SK-N-SH (cell line): ENCODE measurements at regions not wholly inside any gene's neighbourhood (a gene's known extent, or its start where the extent isn't known, plus 50 kb on each side); places are given as distances from the start of the nearest gene placed in this dataset.

Source experiments
- CTCF ChIA-PET: fragments of 300-600, 350-600 bp; formaldehyde crosslinking; extraction: SDS; loops from one replicate; lab custom pipeline; 2021; lab: Yijun Ruan, JAX
- POLR2A ChIA-PET: fragments of 350-600 bp; sonication (Branson Sonifier 250); formaldehyde crosslinking; extraction: SDS; loops from one replicate; lab custom pipeline; 2020; ENCODE audit warnings: antibody characterized with exemption, inconsistent platforms; lab: Yijun Ruan, JAX
- DNase-seq: peaks from one replicate; pipeline ENCODE4 v3.0.0; 2012
- H2AFZ ChIP-seq: fragments of 200-600 bp; sonication (generic); 2 replicates; pipeline ENCODE4 v1.8.1; 2016; ENCODE audit warnings: antibody characterized with exemption, mild to moderate bottlenecking, low read depth
- H3F3A ChIP-seq: fragments of 200-600 bp; sonication (generic); replicated peaks from 2 replicates; pipeline ENCODE3; 2016; ENCODE audit warnings: antibody characterized with exemption, mild to moderate bottlenecking; ENCODE audit not compliant: insufficient read depth
- H3K27ac ChIP-seq, 2 experiments: fragments of 200-500 bp in 1 of 2; fragments of 200-600 bp in 1 of 2; sonication (Bioruptor generic) in 1 of 2; sonication (generic), shearing (Covaris generic) in 1 of 2; 2 replicates each; pipeline versions ENCODE4 v1.5.1 to v1.6.1; 2014 to 2016; ENCODE audit warnings: low read depth in 2 of 2, inconsistent platforms in 1 of 2, low read length in 1 of 2, mild to moderate bottlenecking in 1 of 2, mixed read lengths in 1 of 2
- H3K27me3 ChIP-seq: fragments of 200-600 bp; sonication (generic), shearing (Covaris generic); 2 replicates; pipeline ENCODE4 v1.6.1; 2016; ENCODE audit warnings: mixed run types; ENCODE audit not compliant: insufficient read depth
- H3K36me3 ChIP-seq, 2 experiments: fragments of 200-500 bp in 1 of 2; fragments of 200-600 bp in 1 of 2; sonication (Bioruptor generic) in 1 of 2; sonication (generic) in 1 of 2; replicated peaks in 1 of 2; 2 replicates each; pipeline versions ENCODE3 to v1.5.1; 2014 to 2016; ENCODE audit warnings: low read length in 1 of 2, mild to moderate bottlenecking in 1 of 2; ENCODE audit not compliant: insufficient read depth in 2 of 2, control insufficient read depth in 1 of 2
- H3K4me1 ChIP-seq, 2 experiments: fragments of 200-500 bp in 1 of 2; fragments of 200-600 bp in 1 of 2; sonication (Bioruptor generic) in 1 of 2; sonication (generic), shearing (Covaris generic) in 1 of 2; 2 replicates each; pipeline versions ENCODE4 v1.5.1 to v1.6.1; 2014 to 2016; ENCODE audit warnings: low read depth in 1 of 2, low read length in 1 of 2, mixed run types in 1 of 2; ENCODE audit not compliant: insufficient read depth in 2 of 2, control insufficient read depth in 1 of 2
- H3K4me2 ChIP-seq: fragments of 200-600 bp; sonication (generic), shearing (Covaris generic); 2 replicates; pipeline ENCODE4 v1.6.1; 2017; ENCODE audit warnings: mixed run types
- H3K4me3 ChIP-seq, 2 experiments: fragments of 200-500 bp in 1 of 2; fragments of 200-600 bp in 1 of 2; sonication (Bioruptor generic) in 1 of 2; sonication (generic), shearing (Covaris generic) in 1 of 2; 2 replicates each; pipeline versions ENCODE4 v1.5.1 to v1.8.1; 2014 to 2016; ENCODE audit warnings: low read depth in 2 of 2, inconsistent platforms in 1 of 2, low read length in 1 of 2, mild to moderate bottlenecking in 1 of 2, mixed read lengths in 1 of 2, moderate library complexity in 1 of 2
- H3K79me2 ChIP-seq: fragments of 200-600 bp; sonication (generic); 2 replicates; pipeline ENCODE4 v1.8.1; 2017; ENCODE audit warnings: mild to moderate bottlenecking; ENCODE audit not compliant: insufficient read depth
- H3K9ac ChIP-seq: fragments of 200-600 bp; sonication (generic); 2 replicates; pipeline ENCODE4 v1.6.1; 2017; ENCODE audit warnings: mixed run types
- H3K9me2 ChIP-seq: fragments of 200-600 bp; sonication (generic); 2 replicates; pipeline ENCODE4 v1.6.1; 2017; ENCODE audit warnings: mixed run types
- H3K9me3 ChIP-seq: fragments of 200-600 bp; sonication (generic); 2 replicates; pipeline ENCODE4 v1.6.1; 2017; ENCODE audit warnings: mixed run types, mild to moderate bottlenecking, moderate library complexity
- H4K20me1 ChIP-seq: fragments of 200-600 bp; sonication (generic); 2 replicates; pipeline ENCODE4 v1.6.1; 2017; ENCODE audit warnings: mild to moderate bottlenecking, mixed run types; ENCODE audit not compliant: insufficient read depth
- ELF1 ChIP-seq: IDR thresholded peaks from 2 replicates; pipeline ENCODE4 v1.4.0; 2012
- FOSL2 ChIP-seq: IDR thresholded peaks from 2 replicates; pipeline ENCODE4 v1.4.0; 2012; ENCODE audit warnings: low read depth, mild to moderate bottlenecking, moderate library complexity, borderline replicate concordance
- GATA2 ChIP-seq: sonication (generic); formaldehyde crosslinking; IDR thresholded peaks from 2 replicates; pipeline ENCODE4 v1.5.0; 2020; ENCODE audit warnings: mild to moderate bottlenecking, missing genetic modification reagents
- MEF2A ChIP-seq: IDR thresholded peaks from 2 replicates; pipeline ENCODE4 v1.4.0; 2012; ENCODE audit warnings: low read depth, borderline replicate concordance
- SMC3 ChIP-seq: IDR thresholded peaks from 2 replicates; pipeline ENCODE4 v1.6.1; 2012; ENCODE audit warnings: low read depth, low read length, improper control_type of control experiment
- TCF12 ChIP-seq: IDR thresholded peaks from 2 replicates; pipeline ENCODE4 v1.4.0; 2012
- TEAD4 ChIP-seq: IDR thresholded peaks from 2 replicates; pipeline ENCODE4 v1.4.0; 2012; ENCODE audit warnings: mild to moderate bottlenecking, borderline replicate concordance; ENCODE audit not compliant: insufficient read depth
- WGBS: methylation state at CpG from one replicate; pipeline ENCODE4 v1.1.6; 2017; ENCODE audit warnings: low lambda C conversion rate; 5-methylcytosine and 5-hydroxymethylcytosine counted together
- TF ChIP-seq, protein P1 (sequence below): fragments of 150-350 bp; IDR thresholded peaks from 2 replicates; pipeline ENCODE4 v1.6.1; 2017; ENCODE audit warnings: antibody characterized with exemption, low read length, low read depth, borderline replicate concordance
- TF ChIP-seq, protein P2 (sequence below): IDR thresholded peaks from 2 replicates; pipeline ENCODE4 v1.4.0; 2012; ENCODE audit warnings: low read depth, borderline replicate concordance
- TF ChIP-seq, protein P3 (sequence below): IDR thresholded peaks from 2 replicates; pipeline ENCODE4 v1.6.1; 2012; ENCODE audit warnings: mild to moderate bottlenecking, low read depth, low read length, moderate library complexity

DNA sequence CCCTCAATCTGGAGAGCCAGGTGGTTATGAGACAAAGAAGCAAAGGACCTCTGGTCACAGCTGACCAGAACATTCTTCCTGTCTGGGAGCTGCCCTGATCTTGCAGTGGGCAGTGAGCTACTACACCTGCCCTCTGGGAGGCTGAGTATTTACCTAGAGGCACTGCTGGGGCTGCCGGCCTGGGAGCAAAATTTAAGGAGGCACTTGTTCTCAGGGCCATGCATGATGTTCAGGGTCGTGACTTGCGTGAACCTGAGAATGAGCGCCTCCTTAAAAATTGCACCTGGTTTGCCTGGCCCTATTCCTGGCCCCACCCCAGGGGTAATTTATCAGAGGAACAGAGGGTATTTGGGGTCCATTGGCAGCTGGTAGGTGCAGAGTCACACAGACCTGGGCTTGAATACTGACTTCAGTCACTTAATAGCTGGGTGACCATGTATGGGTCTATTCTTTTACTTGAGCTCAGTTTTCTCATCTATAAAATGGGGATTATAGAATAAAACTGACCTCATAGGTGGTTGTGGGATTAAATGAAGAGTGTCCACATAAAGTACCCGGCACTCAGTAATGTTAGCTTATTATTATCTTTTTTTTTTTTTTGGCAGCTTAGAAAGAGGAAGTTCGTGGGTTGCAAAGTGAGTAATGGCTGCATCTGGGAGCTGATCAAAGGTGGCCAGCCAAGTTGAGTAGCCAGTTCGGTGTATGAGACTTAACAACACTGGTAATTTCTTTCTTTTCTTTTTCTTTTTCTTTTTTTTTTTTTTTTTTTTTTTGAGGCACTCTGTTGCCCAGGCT is 107.4 kb upstream of the MED13L start:
- 67% methylated on average over 6 of the region's 7 CpGs for WGBS
- H3K9me2 ChIP-seq = no peaks in the 10 kb centered on the region
- no peaks in the 10 kb centered on the region for H4K20me1 ChIP-seq
- H2AFZ ChIP-seq = no peak overlapping the region
- no peaks in the 10 kb centered on the region for H3K9me3 ChIP-seq
- ChIA-PET POLR2A (no interaction called here), CTCF (interaction anchor here (1.3 kb wide), 1 partner anchor 109 kb away, joined by 4 read pairs; no protein-coding TSS in a partner anchor)
- H3K79me2 ChIP-seq = peaks cover 39% of the 10 kb centered on the region
- H3K4me3 ChIP-seq = peak overlapping the region in 1 of 2 experiments; percentile 15; a peak in 1 of 4 replicates
- H3K27me3 ChIP-seq = no peaks in the 10 kb centered on the region
- no peak for TF ChIP-seq ELF1
- DNase-seq = no peak
- H3K36me3 ChIP-seq = peaks cover 0 to 18% of the 10 kb centered on the region in 2 experiments
- peak overlapping the region; percentile 75; the same call in 1 of the 2 replicates for H3K9ac ChIP-seq
- peaks cover 0 to 36% of the 10 kb centered on the region in 2 experiments; a peak in 3 of 4 replicates for H3K4me1 ChIP-seq
- peak overlapping the region; percentile 68 for H3K4me2 ChIP-seq
- peak overlapping the region in 1 of 2 experiments; percentile 99; a peak in 2 of 4 replicates for H3K27ac ChIP-seq
- H3F3A ChIP-seq = peaks cover 63% of the 10 kb centered on the region

DNA sequence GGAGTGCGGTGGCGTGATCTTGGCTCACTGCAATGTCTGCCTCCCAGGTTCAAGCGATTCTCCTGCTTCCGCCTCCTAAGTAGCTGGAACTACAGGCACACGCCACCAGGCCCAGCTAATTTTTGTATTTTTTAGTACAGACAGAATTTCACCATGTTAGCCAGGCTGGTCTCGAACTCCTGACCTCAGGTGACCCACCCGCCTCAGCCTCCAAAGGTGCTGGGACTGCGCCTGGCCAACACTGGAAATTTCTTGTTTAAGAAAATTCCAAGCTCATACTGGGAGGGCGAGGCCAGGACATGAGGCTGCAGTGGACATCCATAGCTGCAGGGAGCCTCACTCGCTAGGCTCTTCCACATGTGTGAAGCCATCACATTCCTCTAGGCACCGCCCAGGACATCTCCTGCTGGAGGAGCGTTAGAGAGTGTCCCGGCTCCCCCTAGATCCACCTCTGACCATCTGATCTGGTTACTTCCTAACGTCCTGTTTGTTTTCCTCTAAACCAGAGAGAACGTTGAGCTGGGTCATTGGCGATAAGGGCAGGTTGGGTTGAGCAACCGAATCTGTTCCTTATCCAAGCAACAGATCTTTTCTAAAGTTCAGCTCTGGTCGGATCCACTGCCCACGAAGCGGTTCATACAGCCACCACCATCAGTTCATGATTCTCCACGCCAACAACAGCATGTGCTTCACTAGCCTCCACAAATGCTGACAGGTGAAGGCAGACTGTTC is 108.2 kb upstream of the MED13L start:
- Histone ChIP-seq H3K9me2 (no peaks in the 10 kb centered on the region), H4K20me1 (no peaks in the 10 kb centered on the region), H3K4me1 (peaks cover 0 to 36% of the 10 kb centered on the region in 2 experiments; a peak in 3 of 4 replicates), H2AFZ (no peak overlapping the region), H3K4me3 (no peak overlapping the region), H3K27ac (peak overlapping the region in 1 of 2 experiments; percentile 99; a peak in 1 of 4 replicates), H3K79me2 (peaks cover 42% of the 10 kb centered on the region), H3F3A (peaks cover 64% of the 10 kb centered on the region), H3K9me3 (no peaks in the 10 kb centered on the region), H3K9ac (no peak overlapping the region), H3K4me2 (no peak overlapping the region), H3K36me3 (peaks cover 0 to 20% of the 10 kb centered on the region in 2 experiments), H3K27me3 (no peaks in the 10 kb centered on the region)
- CTCF ChIA-PET = interaction anchor here (1.3 kb wide), 1 partner anchor 109 kb away, joined by 4 read pairs; no protein-coding TSS in a partner anchor
- WGBS = 92% methylated on average over 21 of the region's 21 CpGs
- TF ChIP-seq ELF1 (no peak), GATA2 (CRISPR knock-in tag) (no peak)
- no peak for DNase-seq
- POLR2A ChIA-PET = no interaction called here

DNA sequence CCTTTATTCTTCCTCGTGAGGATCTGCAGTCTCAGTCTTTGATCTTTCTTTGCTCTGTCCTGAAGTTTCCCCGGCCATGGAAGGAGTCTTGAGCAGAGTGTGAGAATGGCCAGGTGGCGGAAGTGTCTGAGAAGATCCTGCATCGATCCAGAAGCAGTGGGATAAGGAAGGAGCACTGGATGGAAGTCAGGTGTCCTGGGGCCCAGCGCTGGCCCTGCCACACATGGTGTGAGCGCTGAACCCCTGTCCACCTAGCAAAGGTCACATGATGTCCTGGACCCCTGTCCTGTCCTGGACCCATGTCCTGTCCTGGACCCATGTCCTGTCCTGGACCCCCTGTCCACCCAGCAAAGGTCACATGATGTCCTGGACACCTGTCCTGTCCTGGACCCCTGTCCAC is 111.8 kb upstream of the MED13L start:
- peak overlapping the region; percentile 40; the same call in 1 of the 2 replicates for H3K9ac ChIP-seq
- H3F3A ChIP-seq = peaks cover 38% of the 10 kb centered on the region
- H4K20me1 ChIP-seq = no peaks in the 10 kb centered on the region
- no peaks in the 10 kb centered on the region for H3K9me3 ChIP-seq
- peaks cover 38% of the 10 kb centered on the region for H3K79me2 ChIP-seq
- peak overlapping the region; percentile 55 for H3K4me2 ChIP-seq
- peaks cover 0 to 30% of the 10 kb centered on the region in 2 experiments for H3K36me3 ChIP-seq
- H3K27ac ChIP-seq = peak overlapping the region in 1 of 2 experiments; percentile 97; a peak in 2 of 4 replicates
- no peaks in the 10 kb centered on the region for H3K27me3 ChIP-seq
- ChIA-PET CTCF (no interaction called here), POLR2A (no interaction called here)
- TF ChIP-seq MEF2A (no peak), SMC3 (no peak), TEAD4 (no peak), FOSL2 (no peak), TCF12 (no peak)
- TF ChIP-seq, protein P1, sequence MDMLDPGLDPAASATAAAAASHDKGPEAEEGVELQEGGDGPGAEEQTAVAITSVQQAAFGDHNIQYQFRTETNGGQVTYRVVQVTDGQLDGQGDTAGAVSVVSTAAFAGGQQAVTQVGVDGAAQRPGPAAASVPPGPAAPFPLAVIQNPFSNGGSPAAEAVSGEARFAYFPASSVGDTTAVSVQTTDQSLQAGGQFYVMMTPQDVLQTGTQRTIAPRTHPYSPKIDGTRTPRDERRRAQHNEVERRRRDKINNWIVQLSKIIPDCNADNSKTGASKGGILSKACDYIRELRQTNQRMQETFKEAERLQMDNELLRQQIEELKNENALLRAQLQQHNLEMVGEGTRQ = no peak
- TF ChIP-seq, protein P2, sequence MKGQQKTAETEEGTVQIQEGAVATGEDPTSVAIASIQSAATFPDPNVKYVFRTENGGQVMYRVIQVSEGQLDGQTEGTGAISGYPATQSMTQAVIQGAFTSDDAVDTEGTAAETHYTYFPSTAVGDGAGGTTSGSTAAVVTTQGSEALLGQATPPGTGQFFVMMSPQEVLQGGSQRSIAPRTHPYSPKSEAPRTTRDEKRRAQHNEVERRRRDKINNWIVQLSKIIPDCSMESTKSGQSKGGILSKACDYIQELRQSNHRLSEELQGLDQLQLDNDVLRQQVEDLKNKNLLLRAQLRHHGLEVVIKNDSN = no peak
- TF ChIP-seq, protein P3, sequence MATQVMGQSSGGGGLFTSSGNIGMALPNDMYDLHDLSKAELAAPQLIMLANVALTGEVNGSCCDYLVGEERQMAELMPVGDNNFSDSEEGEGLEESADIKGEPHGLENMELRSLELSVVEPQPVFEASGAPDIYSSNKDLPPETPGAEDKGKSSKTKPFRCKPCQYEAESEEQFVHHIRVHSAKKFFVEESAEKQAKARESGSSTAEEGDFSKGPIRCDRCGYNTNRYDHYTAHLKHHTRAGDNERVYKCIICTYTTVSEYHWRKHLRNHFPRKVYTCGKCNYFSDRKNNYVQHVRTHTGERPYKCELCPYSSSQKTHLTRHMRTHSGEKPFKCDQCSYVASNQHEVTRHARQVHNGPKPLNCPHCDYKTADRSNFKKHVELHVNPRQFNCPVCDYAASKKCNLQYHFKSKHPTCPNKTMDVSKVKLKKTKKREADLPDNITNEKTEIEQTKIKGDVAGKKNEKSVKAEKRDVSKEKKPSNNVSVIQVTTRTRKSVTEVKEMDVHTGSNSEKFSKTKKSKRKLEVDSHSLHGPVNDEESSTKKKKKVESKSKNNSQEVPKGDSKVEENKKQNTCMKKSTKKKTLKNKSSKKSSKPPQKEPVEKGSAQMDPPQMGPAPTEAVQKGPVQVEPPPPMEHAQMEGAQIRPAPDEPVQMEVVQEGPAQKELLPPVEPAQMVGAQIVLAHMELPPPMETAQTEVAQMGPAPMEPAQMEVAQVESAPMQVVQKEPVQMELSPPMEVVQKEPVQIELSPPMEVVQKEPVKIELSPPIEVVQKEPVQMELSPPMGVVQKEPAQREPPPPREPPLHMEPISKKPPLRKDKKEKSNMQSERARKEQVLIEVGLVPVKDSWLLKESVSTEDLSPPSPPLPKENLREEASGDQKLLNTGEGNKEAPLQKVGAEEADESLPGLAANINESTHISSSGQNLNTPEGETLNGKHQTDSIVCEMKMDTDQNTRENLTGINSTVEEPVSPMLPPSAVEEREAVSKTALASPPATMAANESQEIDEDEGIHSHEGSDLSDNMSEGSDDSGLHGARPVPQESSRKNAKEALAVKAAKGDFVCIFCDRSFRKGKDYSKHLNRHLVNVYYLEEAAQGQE = no peak
- H3K4me3 ChIP-seq = no peak overlapping the region
- no peak for DNase-seq
- 84% methylated on average over 5 of the region's 6 CpGs for WGBS
- peaks cover 0 to 20% of the 10 kb centered on the region in 2 experiments; a peak in 3 of 4 replicates for H3K4me1 ChIP-seq
- H3K9me2 ChIP-seq = no peaks in the 10 kb centered on the region
- H2AFZ ChIP-seq = no peak overlapping the region
